ENCODE measurements at regions not wholly inside any gene's neighbourhood (a gene's known extent, or its start where the extent isn't known, plus 50 kb on each side); places are given as distances from the start of the nearest gene placed in this dataset.
"Not testable (repeated sequence)": the region's sequence is repeated elsewhere in the genome, so short reads cannot be mapped to it uniquely, and the experiment has no call there.

DNA sequence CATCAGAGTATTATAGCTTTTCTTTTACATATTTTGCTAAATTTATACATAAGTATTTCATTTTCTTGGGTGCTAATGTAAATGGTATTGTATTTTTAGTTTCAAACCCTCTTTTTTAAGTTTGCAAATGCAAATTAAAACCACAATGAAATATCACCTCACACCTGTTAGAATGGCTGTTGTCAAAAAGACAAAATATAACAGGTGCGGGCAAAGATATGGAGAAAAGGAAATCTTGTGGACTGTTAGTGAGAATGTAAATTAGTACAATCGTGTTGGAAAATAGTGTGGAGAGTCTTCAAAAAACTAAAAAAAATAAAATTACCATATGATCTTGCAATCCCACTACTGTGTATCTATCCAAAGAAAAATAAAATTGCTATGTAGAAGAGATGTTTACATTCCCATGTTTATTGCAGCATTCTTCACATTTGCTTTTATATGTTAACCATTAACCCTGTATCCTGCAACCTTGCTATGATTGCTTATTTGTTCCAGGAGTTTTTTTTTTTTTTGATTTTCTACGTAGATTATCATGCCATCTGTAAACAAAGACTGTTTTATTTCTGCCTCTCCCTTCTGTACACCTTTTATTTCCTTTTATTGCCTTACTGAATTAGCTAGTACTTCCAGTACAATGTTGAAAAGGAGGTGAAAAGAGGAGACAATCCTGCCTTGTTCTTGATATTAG is 405.4 kb upstream of the MIS18BP1 start:
- DNase-seq: no peak
- intact Hi-C loops (cut with DNase I): no loop called here

DNA sequence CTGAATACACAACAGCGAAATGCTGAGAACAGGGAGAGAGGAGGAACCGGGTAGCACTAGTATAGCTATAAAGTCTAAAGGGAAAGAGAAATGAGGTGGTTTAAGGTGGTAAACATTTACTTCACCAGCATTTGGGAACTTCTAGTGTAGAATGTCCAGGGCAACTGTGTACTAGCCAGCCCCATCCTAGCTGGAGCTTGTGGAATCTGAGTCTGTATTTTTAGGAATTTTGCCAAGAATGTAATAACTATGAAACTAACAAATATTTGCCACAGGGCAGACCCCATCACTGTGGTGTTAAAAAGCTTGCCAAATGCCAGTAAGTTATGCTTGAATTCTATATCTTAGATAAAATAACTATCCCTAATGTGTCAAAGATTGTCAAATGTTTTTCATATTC is 398.9 kb upstream of the MIS18BP1 start:
- DNase-seq: no peak
- intact Hi-C loops (cut with DNase I): no loop called here

DNA sequence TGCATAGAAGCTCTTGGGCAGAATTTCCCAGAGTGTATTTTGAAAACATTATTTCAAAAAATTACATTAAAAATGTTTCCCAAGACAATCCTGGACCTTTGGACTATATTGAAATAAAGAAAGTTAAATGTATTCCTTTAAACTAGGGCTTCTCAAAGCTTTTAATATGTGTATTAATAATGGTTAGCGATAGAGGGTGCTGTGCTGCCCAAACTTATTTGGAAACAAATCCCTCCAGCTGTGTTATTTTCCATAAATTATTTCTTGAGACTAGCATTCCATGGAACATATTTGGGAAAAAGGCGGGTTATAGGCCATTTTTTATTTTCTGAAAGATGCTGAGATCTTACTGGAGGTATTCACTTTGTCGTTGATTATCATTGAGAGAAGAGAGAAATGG is 397.8 kb upstream of the MIS18BP1 start:
- intact Hi-C loops (cut with DNase I): no loop called here
- no peak for DNase-seq

DNA sequence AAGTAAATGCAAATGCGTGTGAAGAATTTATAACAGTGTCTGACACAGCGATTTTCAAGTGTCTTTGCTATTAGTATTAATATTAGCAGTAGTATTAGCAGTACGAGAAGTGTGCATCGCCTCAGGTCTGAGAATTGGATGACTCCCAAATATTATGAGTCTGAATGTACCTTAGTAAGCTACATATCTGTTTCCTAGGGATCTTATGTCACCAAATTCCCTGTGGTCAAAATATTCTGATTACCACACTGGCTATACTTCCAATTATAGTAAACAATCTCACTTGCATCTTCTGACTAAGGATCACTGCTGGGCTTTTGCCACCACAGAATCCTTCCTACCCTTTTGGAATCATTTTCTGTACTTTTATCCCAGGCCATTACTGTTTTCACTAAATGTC is 396.0 kb upstream of the MIS18BP1 start:
- no peak for DNase-seq
- intact Hi-C loops (cut with DNase I): no loop called here

DNA sequence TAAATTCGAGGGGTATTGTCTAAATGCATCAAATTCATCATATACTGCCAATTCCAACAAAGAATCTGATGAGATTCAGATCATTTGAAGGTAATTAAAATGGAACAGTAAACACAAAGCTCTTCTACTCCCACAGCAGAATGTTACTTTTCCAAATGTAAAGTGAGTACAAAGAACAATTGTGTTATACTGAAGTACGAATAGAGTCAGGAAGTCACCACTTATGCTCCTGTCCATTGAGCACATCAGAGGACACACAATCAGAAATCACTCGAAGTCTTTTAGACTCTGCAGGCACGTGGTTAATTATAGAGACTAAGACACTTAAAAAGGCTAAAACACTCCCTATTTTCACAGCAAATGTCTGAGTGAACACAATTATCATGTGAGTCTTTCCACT is 388.5 kb upstream of the MIS18BP1 start:
- intact Hi-C loops (cut with DNase I): no loop called here
- DNase-seq: no peak

DNA sequence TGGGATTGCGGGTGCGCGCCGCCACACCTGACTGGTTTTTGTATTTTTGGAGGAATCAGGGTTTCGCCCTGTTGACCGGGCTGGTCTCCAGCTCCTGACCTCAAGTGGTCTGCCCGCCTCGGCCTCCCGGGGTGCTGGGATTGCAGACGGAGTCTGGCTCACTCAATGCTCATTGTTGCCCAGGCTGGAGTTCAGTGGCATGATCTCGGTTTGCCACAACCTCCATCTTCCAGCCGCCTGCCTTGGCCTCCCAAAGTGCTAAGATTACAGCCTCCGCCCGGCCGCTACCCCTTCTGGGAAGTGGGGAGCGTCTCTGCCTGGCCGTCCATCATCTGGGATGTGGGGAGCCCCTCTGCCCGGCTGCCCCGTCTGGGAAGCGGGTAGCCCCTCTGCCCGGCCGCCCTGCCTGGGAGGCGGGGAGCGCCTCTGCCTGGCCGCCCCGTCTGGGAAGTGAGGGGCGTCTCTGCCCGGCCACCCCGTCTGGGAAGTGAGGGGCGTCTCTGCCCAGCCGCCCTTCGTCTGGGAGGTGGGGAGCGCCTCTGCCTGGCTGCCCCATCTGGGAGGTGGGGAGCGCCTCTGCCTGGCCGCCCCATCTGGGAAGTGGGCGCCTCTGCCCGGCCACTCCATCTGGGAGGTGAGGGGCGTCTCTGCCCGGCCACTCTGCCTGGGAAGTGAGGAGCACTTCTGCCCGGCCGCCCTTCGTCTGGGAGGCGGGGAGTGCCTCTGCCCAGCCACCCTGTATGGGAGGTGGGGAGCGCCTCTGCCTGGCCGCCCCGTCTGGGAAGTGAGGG is 381.8 kb upstream of the MIS18BP1 start:
- intact Hi-C loops (cut with DNase I); DNase-seq: not testable (repeated sequence)

DNA sequence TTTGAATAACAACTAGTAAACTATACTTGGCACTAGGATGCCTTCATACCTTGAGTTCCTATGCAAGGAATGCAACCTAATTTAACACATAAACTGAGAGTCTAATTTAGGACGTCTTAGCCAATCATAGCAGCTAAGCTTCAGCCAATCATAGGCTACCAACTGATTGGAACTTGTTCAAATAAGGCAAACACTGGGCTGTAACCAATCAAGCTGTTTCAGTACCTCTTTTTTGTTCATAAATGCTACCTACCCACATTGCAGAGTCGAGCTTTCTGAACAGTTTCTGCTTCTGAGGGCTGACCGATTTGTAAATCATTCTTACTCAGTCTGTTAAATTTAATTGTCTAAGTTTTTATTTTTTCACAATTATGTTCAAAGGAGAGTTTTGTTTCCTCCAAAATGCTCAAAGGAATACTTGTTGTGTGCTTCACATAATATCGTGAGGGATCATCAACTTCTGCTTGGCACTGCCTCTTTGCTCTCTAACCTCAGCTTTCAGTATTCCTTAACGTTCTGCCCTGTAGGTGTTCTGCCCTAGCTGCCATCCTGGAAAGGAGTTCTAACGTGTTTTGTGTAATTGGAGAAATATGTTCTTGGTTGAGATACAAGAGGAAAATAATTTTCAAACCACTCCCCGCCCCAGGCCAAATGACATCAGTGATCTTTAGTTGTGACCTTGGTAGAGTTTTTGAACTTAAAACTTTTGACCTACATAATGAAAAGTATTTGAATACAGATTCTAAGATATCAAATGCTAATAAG is 380.4 kb upstream of the MIS18BP1 start:
- intact Hi-C loops (cut with DNase I): no loop called here
- DNase-seq: no peak

DNA sequence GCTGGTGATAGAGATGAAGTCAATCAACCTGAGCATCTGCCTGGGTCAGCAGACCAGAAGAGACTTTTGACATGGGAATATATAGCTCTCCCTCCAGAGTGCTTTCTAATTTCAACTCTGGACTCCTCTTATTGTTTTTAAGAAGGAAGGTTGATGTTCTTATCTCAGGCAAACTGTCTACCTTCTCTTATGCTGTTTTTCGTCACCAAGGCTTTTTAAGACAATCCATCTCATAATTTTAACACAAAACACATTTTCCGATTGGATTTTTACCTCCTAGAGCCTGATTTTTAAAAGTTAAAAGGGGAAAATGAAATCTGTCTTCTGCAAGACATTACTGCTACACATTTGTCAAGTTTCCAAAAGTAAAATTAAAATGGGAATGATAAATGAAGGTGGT is 368.7 kb upstream of the MIS18BP1 start:
- intact Hi-C loops (cut with DNase I): no loop called here
- no peak for DNase-seq

DNA sequence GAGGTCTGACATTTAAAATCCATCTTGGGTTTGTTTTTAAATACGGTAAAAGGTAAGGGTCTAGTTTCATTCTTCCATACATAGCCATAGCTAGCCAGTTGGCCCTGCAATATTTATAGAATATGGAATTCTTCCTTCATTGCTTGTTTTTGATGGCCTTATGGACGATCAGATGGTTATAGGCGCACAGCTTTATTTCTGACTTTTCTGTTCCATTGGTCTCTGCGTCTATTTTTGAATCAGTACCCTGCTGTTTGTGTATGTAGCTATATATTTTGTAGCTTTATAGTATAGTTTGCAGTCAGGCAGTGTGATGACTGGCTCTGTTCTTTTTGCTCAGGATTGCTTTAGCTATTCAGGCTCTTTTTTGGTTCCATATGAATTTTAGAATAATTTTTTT is 366.8 kb upstream of the MIS18BP1 start:
- no peak for DNase-seq
- intact Hi-C loops (cut with DNase I): no loop called here

DNA sequence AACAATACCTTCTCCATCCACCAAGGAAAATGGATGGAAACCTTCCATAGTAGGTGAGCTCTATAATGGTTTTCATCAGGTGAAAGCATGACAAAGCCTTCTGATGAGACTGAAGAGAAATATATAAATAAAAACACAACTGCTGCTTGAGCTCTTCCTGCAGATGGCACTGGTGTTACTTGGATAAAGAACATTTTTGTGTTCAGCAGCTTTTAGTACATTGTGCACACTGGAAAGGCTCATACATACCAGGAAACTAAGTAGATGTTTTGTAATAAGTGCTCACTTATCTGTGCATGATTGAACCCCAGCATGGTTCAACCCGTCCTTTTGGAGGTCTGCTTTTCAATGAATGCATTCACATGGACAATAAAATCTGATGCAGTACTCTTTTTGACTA is 357.3 kb upstream of the MIS18BP1 start:
- peak in 5 of 42 donors; percentile 1 to 25 (median 3) for DNase-seq
- intact Hi-C loops (cut with DNase I): no loop called here

DNA sequence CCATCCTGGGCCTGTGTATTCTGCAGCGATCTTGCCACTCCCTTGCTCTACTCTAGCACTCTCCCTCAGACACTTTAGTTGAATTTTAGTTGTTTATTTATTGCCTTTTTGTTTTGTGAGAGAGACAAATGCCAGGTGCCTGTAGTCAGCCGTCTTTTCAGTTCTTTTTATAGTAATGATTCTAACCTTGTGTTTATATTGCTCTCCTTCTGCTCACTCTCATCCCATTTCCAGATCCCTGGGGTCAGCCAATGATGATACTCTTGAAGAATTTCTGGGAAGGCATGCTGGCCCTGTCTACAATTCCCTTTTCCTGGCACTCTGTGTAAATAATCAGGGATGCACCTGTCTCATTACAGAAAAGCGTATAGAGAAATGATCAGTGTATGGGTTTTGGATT is 334.1 kb upstream of the MIS18BP1 start:
- intact Hi-C loops (cut with DNase I): no loop called here
- no peak for DNase-seq

DNA sequence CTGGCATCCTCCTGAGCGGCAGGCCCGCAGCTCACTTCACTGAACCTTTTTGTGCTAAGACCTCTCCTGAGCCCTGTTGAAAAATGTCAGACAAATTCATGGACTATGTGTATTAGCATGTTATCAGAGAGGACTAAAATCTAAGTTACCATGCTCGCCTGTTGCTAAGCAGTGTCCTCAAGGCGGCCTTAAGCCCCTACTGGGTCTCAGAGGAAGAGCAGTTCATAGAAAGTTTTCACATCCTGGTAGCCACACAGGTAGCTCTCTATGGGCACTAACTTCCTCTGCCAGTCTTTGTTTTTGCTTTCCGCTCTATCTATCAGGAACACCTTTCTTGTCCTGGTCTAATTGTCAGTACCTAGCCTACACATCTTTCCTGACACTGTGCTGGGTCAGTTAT is 306.6 kb upstream of the MIS18BP1 start:
- intact Hi-C loops (cut with DNase I): no loop called here
- DNase-seq: no peak

DNA sequence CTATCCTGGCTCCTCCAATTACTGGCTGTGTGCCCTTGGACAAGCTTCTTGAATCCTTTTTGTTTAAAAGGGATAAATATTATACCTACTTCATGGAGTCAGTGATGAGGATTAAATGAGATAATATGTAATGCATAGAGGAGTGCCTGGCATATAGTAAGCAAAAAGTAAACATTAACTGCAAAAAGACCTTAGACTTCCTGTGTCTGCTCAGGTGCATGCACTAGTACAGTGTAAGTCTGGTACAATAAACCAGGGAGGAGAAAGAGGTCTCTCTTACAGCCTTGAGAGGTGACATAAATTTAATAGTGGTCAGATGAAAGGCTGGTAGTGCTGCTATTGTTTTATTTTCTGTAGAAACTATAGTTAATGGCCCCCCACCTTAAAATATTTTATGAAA is 305.2 kb upstream of the MIS18BP1 start:
- intact Hi-C loops (cut with DNase I): no loop called here
- DNase-seq: no peak

DNA sequence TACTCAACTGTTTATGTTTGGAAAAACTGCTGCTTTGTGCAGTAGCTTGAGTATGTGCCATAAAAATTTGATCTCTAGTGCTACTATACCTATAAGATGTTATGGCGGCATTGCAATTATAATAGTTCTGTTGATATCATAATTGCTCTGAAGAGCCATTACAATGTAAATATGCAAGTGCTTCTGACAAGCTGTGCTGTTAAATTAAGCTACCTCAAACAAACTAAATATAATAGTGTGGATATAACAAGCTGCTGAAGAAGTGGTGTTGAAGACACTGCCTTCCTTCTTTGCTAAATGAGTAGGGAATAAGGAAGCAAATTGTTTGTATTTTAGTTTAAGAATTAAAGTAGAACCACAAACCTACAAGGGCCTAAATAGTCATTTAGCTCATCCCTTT is 301.0 kb upstream of the MIS18BP1 start:
- intact Hi-C loops (cut with DNase I): no loop called here
- DNase-seq: no peak

DNA sequence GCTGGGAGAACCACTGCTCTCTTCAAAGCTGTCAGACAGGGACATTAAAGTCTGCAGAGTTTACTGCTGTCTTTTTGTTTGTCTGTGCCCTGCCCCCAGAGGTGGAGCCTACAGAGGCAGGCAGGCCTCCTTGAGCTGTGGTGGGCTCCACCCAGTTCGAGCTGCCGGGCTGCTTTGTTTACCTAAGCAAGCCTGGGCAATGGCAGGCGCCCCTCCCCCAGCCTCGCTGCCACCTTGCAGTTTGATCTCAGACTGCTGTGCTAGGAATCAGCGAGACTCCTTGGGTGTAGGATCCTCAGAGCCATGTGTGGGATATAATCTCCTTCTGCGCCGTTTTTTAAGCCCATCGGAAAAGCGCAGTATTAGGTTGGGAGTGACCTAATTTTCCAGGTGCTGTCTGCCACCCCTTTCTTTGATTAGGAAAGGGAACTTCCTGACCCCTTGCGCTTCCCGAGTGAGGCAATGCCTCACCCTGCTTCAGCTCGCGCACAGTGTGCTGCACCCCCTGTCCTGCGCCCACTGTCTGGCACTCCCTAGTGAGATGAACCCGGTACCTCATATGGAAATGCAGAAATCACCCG is 298.3 kb upstream of the MIS18BP1 start:
- DNase-seq; intact Hi-C loops (cut with DNase I): not testable (repeated sequence)

DNA sequence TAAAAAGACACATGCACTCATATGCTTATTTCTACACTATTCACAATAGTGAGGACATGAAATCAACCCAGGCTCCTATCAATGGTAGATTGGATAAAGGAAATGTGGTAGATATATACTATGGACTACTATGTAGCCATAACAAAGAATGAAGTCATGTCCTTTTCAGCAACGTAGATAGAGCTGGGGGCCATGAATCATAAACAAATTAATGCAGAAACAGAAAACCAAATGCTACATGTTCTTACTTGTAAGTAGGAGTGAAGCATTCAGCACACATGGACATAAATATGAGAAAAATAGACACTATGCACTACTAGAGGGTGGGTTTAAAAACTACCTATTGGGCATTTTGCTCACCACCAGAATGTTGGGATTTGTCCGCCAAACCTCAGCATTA is 278.0 kb upstream of the MIS18BP1 start:
- intact Hi-C loops (cut with DNase I): no loop called here

DNA sequence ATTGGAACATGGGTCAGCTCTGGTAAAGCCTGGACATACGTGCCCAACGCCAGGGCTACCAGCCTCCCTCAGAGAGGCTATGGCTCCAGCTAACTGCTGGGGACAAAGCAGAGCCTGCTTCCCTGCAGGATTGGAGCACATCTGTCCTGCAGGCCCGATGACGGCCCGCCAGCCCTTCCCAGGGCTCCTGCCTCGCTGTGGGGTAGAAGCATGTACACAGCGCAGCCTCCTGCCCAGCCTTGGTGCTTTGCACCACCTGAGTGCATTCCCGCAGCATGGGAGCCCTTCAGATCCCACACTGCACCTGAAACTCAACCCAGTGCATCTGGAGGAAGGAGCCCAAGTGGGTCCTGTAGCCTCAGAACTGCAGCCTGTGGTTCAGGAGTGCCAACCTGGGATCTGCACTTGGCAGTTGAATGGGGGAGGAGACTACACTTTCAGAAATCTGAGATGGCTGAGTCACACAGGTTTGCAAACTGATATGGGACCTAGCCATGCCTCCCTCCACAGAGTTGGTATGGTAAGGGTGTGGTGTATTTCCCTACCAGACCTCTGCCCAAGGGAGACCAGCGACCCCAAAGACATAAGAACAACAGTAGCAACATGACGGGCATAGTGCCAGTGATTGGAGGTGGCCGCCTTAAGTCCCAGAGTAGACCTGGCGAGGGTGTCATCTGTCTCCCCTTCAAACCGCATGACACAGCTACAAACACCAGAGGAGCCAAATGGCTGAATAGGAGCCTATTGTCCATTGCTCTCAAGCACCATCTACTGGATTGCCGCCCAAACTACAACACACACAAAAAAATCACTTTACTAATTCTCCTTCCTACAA is 273.9 kb upstream of the MIS18BP1 start:
- intact Hi-C loops (cut with DNase I): no loop called here
- DNase-seq: peak in 12 of 42 donors; percentile 5 to 54 (median 20)

More for the DNA sequence above, 278.0 kb upstream of the MIS18BP1 start:
- no peak for DNase-seq

DNA sequence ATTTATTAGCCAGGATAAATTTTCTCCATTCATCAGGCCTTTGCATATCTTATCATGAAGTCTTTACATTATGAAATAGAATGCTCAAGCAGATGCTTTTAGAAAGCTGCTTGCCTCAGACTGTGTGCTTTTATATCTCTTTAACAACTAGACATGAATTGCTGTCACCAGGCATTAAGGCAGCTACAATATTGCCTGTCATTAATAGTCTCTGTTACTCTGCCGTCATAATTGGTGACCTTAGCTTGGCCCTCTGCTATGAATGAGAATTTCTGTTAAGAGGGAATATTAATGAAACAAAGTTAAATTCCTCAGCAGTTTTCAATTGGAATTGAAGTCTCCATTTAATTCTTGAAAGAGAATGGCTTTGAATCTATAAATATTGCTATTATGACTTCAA is 266.8 kb upstream of the MIS18BP1 start:
- intact Hi-C loops (cut with DNase I): no loop called here
- DNase-seq: no peak

DNA sequence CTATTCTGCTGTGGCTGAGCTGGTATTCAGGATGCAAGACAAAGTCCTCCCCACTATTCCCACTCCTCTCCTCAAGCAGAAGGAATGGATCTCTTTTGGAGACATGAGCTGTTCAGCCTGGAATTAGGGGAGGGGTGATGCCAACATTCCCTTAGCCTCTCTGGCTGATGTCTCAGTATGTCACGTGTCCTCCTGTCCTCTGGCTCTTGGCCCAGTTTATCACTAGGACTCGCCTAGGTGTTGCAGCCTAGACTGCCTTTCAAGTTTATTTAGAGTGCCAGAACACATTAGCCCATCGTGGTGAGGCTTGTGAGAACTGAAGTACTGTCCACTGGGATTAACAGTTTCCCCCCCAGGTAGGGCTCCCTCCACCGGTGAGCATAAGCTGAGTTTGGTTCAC is 239.9 kb upstream of the MIS18BP1 start:
- intact Hi-C loops (cut with DNase I): no loop called here
- no peak for DNase-seq

All from head of caudate nucleus (tissue), 42 donors.